ENCODE measurements at regions not wholly inside any gene's neighbourhood (a gene's known extent, or its start where the extent isn't known, plus 50 kb on each side); places are given as distances from the start of the nearest gene placed in this dataset.

- DNase-seq, result no peak
Measured at GRCh38 chr6:144695858-144696533, 410.9 kb downstream of the UTRN start.

GRCh38 chr6:144696610-144697368 is 411.7 kb downstream of the UTRN start:
- DNase-seq, result no peak

GRCh38 chr6:144697369-144697760 is 412.2 kb downstream of the UTRN start:
- DNase-seq, result no peak

GRCh38 chr6:144697801-144698200 is 412.7 kb downstream of the UTRN start:
- no peak for DNase-seq

- DNase-seq, result no peak
Measured at GRCh38 chr6:144702781-144703180, 417.6 kb downstream of the UTRN start.

- DNase-seq, result no peak
Measured at GRCh38 chr6:144710207-144710606, 425.1 kb downstream of the UTRN start.

GRCh38 chr6:144711661-144712060 is 426.5 kb downstream of the UTRN start:
- DNase-seq, result no peak

GRCh38 chr6:144712541-144712940 is 427.4 kb downstream of the UTRN start:
- DNase-seq, result no peak

- DNase-seq, result no peak
Measured at GRCh38 chr6:144714021-144714712, 429.0 kb downstream of the UTRN start.

- no peak for DNase-seq
Measured at GRCh38 chr6:144715344-144715743, 430.2 kb downstream of the UTRN start.

GRCh38 chr6:144718431-144718830 is 433.3 kb downstream of the UTRN start:
- no peak for DNase-seq

- DNase-seq, result no peak
Measured at GRCh38 chr6:144721232-144721631, 436.1 kb downstream of the UTRN start.

GRCh38 chr6:144722154-144722737 is 437.1 kb downstream of the UTRN start:
- DNase-seq, result no peak

GRCh38 chr6:144722925-144723324 is 437.8 kb downstream of the UTRN start:
- DNase-seq, result no peak

- no peak for DNase-seq
Measured at GRCh38 chr6:144723431-144723830, 438.3 kb downstream of the UTRN start.

- DNase-seq, result no peak
Measured at GRCh38 chr6:144724818-144725217, 439.7 kb downstream of the UTRN start.

GRCh38 chr6:144725736-144726522 is 440.8 kb downstream of the UTRN start:
- DNase-seq, result no peak

- DNase-seq, result no peak
Measured at GRCh38 chr6:144728804-144729203, 443.7 kb downstream of the UTRN start.

GRCh38 chr6:144729502-144729901 is 444.4 kb downstream of the UTRN start:
- no peak for DNase-seq

GRCh38 chr6:144730088-144730645 is 445.0 kb downstream of the UTRN start:
- DNase-seq, result no peak

GRCh38 chr6:144731229-144731628 is 446.1 kb downstream of the UTRN start:
- no peak for DNase-seq

GRCh38 chr6:144736763-144737162 is 451.6 kb downstream of the UTRN start:
- no peak for DNase-seq
